WTC11 (cell line): ENCODE measurements at regions not wholly inside any gene's neighbourhood (a gene's known extent, or its start where the extent isn't known, plus 50 kb on each side); places are given as distances from the start of the nearest gene placed in this dataset.

Experiments used
- E2F1 ChIP-seq: sonication (generic); formaldehyde crosslinking; IDR thresholded peaks from 2 replicates; pipeline ENCODE4 v1.8.0; 2022; ENCODE audit warnings: mild to moderate bottlenecking, missing genetic modification reagents
- FOXJ3 ChIP-seq: sonication (generic); formaldehyde crosslinking; IDR thresholded peaks from 2 replicates; pipeline ENCODE4 v1.9.0; 2021; ENCODE audit warnings: missing genetic modification reagents, mild to moderate bottlenecking, borderline replicate concordance
- GABPB1 ChIP-seq: sonication (generic); formaldehyde crosslinking; IDR thresholded peaks from 2 replicates; pipeline ENCODE4 v1.8.1; 2023; ENCODE audit warnings: mild to moderate bottlenecking, missing genetic modification reagents
- JUN ChIP-seq: sonication (generic); formaldehyde crosslinking; IDR thresholded peaks from 2 replicates; pipeline ENCODE4 v1.8.0; 2023; ENCODE audit warnings: mild to moderate bottlenecking, missing genetic modification reagents
- SP1 ChIP-seq: sonication (generic); formaldehyde crosslinking; conservative IDR thresholded peaks from 2 replicates; pipeline ENCODE4 v1.8.1; 2022; ENCODE audit warnings: missing genetic modification reagents
- ZBTB21 ChIP-seq: sonication (generic); formaldehyde crosslinking; IDR thresholded peaks from 2 replicates; pipeline ENCODE4 v1.8.1; 2023; ENCODE audit warnings: mild to moderate bottlenecking, missing genetic modification reagents, borderline replicate concordance
- ZNF671 ChIP-seq: fragments of 250-450 bp; sonication (Bioruptor Pico); IDR thresholded peaks from 2 replicates; pipeline ENCODE4 v1.8.0; 2021; ENCODE audit warnings: mild to moderate bottlenecking
- TF ChIP-seq, protein P1 (sequence below): fragments of 200-600 bp; IDR thresholded peaks from 2 replicates; pipeline ENCODE4 v1.8.0; 2022; ENCODE audit warnings: antibody characterized with exemption
- TF ChIP-seq, protein P2 (sequence below): sonication (generic); formaldehyde crosslinking; IDR thresholded peaks from 2 replicates; pipeline ENCODE4 v1.8.0; 2022; ENCODE audit warnings: mild to moderate bottlenecking, missing genetic modification reagents

GRCh38 chr3:134709076-134709475 lies 58.3 kb upstream of the KY start:
- TF ChIP-seq ZBTB21 (no peak), E2F1 (no peak), ZNF671 (CRISPR knock-in tag) (no peak), FOXJ3 (CRISPR knock-in tag) (no peak), SP1 (CRISPR knock-in tag) (no peak), GABPB1 (CRISPR knock-in tag) (no peak), JUN (no peak)
- TF ChIP-seq, protein P1, sequence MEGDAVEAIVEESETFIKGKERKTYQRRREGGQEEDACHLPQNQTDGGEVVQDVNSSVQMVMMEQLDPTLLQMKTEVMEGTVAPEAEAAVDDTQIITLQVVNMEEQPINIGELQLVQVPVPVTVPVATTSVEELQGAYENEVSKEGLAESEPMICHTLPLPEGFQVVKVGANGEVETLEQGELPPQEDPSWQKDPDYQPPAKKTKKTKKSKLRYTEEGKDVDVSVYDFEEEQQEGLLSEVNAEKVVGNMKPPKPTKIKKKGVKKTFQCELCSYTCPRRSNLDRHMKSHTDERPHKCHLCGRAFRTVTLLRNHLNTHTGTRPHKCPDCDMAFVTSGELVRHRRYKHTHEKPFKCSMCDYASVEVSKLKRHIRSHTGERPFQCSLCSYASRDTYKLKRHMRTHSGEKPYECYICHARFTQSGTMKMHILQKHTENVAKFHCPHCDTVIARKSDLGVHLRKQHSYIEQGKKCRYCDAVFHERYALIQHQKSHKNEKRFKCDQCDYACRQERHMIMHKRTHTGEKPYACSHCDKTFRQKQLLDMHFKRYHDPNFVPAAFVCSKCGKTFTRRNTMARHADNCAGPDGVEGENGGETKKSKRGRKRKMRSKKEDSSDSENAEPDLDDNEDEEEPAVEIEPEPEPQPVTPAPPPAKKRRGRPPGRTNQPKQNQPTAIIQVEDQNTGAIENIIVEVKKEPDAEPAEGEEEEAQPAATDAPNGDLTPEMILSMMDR, result no peak
- TF ChIP-seq, protein P2, sequence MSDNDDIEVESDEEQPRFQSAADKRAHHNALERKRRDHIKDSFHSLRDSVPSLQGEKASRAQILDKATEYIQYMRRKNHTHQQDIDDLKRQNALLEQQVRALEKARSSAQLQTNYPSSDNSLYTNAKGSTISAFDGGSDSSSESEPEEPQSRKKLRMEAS (CRISPR knock-in tag), result no peak
